MM.1S (cell line): ENCODE measurements at regions not wholly inside any gene's neighbourhood (a gene's known extent, or its start where the extent isn't known, plus 50 kb on each side); places are given as distances from the start of the nearest gene placed in this dataset.

Experiments used
- CTCF ChIP-seq: fragments of 300-600 bp; sonication (generic); IDR thresholded peaks from 2 replicates; pipeline ENCODE4 v1.5.1; 2016; ENCODE audit warnings: antibody characterized with exemption, low read length, mixed read lengths
- EZH2phosphoT487 ChIP-seq: fragments of 300-600 bp; sonication (generic); IDR thresholded peaks from 2 replicates; pipeline ENCODE4 v1.6.1; 2018; ENCODE audit warnings: antibody characterized with exemption, low read length

GRCh38 chr1:56084246-56084645 lies 495.1 kb downstream of the PLPP3 start:
- TF ChIP-seq CTCF: no peak
- TF ChIP-seq EZH2phosphoT487: no peak
